Transverse colon (tissue), 4 donors: ENCODE measurements at regions not wholly inside any gene's neighbourhood (a gene's known extent, or its start where the extent isn't known, plus 50 kb on each side); places are given as distances from the start of the nearest gene placed in this dataset.
"Not testable (repeated sequence)": the region's sequence is repeated elsewhere in the genome, so short reads cannot be mapped to it uniquely, and the experiment has no call there.

Experiments used
- CTCF ChIP-seq, 5 experiments: fragments of 200-600 bp in 3 of 5; fragments of 450-650 bp in 2 of 5; sonication (generic) in 3 of 5; IDR thresholded peaks; 1 replicate in 2 of 5; 2 replicates in 3 of 5; pipeline ENCODE4 v1.5.1; 2016 to 2017; ENCODE audit warnings: antibody characterized with exemption in 5 of 5, inconsistent platforms in 3 of 5, mild to moderate bottlenecking in 2 of 5, moderate library complexity in 1 of 5
- EP300 ChIP-seq: sonication (generic); formaldehyde crosslinking; IDR thresholded peaks from one replicate; pipeline ENCODE4 v1.6.1; 2017; ENCODE audit warnings: antibody characterized with exemption, low read depth
- POLR2A ChIP-seq: fragments of 450-650 bp; IDR thresholded peaks from one replicate; pipeline ENCODE4 v1.6.1; 2016; ENCODE audit warnings: antibody characterized with exemption, mild to moderate bottlenecking, moderate library complexity
- POLR2AphosphoS5 ChIP-seq, 3 donors: sonication (generic); formaldehyde crosslinking; IDR thresholded peaks; one replicate each; pipeline ENCODE4 v1.6.1; 2016; ENCODE audit warnings: antibody characterized with exemption in 3 of 3

GRCh38 chr17:15806825-15807224, 74.7 kb downstream of the TBC1D26 start:
- not testable (repeated sequence) for TF ChIP-seq POLR2AphosphoS5 (IDR thresholded peaks at IDR 0.05); CTCF (IDR thresholded peaks at IDR 0.05); POLR2A; EP300
